ENCODE measurements at regions not wholly inside any gene's neighbourhood (a gene's known extent, or its start where the extent isn't known, plus 50 kb on each side); places are given as distances from the start of the nearest gene placed in this dataset.

DNA sequence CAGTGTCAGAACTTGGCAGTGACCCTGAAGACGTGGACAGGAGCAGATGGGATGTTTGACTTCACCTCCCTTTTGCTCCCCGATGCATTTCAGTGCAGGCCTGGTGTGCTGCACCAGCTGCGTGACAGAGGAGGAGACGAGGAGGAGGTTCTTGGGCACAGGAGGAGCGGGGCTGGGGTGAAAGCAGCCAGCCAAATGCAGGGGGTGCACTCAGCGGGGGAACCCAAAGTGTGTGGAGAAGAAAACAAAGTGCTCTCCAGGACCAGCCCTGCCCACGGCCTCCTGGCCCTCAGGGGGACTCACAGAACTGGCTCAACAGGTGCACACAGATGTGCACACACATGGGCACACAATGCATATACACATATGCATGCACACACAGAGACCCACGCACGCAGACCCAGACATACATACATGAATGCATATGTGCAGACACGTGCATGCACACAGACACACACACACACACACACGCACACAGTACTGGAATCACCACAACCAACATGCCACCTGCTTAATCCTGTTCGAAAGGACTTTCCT lies 91.7 kb upstream of the SFSWAP start:
- Histone ChIP-seq H3K4me1 (no peaks in the 10 kb centered on the region), H3K4me3 (replicated peaks in 1 of 3) (no peak overlapping the region), H3K27ac (no peak overlapping the region), H3K27me3 (no peaks in the 10 kb centered on the region), H3K9me3 (no peaks in the 10 kb centered on the region), H3K36me3 (no peaks in the 10 kb centered on the region)
- TF ChIP-seq, protein P1, sequence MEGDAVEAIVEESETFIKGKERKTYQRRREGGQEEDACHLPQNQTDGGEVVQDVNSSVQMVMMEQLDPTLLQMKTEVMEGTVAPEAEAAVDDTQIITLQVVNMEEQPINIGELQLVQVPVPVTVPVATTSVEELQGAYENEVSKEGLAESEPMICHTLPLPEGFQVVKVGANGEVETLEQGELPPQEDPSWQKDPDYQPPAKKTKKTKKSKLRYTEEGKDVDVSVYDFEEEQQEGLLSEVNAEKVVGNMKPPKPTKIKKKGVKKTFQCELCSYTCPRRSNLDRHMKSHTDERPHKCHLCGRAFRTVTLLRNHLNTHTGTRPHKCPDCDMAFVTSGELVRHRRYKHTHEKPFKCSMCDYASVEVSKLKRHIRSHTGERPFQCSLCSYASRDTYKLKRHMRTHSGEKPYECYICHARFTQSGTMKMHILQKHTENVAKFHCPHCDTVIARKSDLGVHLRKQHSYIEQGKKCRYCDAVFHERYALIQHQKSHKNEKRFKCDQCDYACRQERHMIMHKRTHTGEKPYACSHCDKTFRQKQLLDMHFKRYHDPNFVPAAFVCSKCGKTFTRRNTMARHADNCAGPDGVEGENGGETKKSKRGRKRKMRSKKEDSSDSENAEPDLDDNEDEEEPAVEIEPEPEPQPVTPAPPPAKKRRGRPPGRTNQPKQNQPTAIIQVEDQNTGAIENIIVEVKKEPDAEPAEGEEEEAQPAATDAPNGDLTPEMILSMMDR (IDR thresholded peaks at IDR 0.05) = no peak
- TF ChIP-seq POLR2A (IDR thresholded peaks at IDR 0.05) = no peak
- DNase-seq = no peak
- 57 to 58% methylated on average over 12 of the region's 12 CpGs for WGBS, 2 donors
- intact Hi-C loops (cut with DNase I) = no loop called here

DNA sequence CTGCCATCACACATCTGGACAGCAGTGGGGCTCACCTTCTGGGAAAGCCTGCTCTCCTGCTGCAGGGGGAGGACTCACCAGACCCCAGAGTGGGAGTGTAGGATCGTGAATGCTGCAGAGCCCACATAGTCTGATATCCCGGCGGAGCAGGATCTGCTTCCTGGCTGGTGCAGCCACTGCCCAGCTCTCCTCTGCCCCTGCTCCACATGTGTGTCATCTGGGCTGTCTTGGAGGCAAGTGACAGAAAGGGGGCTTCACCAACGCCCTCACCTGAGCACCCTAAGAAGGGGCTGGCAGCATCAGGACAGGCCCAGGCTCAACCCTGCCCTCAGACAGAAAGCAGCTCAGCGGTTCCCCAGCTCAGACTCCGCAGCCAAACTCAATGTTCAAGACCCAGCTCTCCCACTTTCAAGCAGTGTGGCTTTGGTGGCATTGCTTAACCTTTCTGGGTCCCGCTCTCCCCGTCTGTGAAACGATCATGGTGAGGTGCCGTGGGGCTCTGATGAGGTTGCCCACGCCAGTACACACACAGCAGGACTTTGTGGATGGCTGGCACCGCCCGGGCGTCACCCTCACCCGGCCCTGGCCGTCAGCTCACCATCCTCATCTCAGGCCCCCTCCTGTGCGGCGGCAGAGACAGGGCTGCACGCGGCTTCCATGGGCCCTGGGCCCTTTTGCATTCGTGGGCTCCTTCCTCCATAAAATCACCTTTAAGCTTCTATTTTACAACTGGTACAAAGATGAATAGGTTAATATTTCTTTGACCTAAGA lies 91.0 kb upstream of the SFSWAP start:
- intact Hi-C loops (cut with DNase I) = loop anchor here (5.0 kb wide), 1 partner anchor 273 kb away; no protein-coding TSS in a partner anchor

DNA sequence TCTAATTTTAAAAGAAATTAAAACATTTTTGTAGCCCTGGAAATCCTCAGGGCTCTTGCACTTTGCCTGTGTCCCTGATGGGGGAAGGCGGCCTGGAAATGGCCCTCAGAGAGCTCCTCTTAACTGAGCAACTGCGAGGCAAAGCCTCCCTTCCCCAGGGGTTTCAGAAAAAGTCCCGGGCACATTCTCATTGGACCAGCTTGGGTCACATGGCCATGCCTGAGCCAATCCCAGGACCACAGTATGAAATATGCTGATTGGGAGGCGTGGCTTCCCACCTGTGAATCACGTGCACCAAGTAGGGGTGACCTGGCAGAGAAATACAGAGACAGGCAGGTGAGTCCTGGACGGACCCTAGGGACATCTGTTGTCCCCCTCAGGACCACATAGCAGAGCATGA lies 90.4 kb upstream of the SFSWAP start:
- Histone ChIP-seq H3K4me1 (no peaks in the 10 kb centered on the region), H3K36me3 (no peaks in the 10 kb centered on the region), H3K9me3 (no peaks in the 10 kb centered on the region), H3K27ac (no peak overlapping the region), H3K27me3 (no peaks in the 10 kb centered on the region), H3K4me3 (replicated peaks in 1 of 3) (no peak overlapping the region)
- intact Hi-C loops (cut with DNase I) = loop anchor here (5.0 kb wide), 1 partner anchor 273 kb away; no protein-coding TSS in a partner anchor
- no peak for DNase-seq
- 63 to 72% methylated on average over 6 of the region's 6 CpGs for WGBS, 2 donors
- TF ChIP-seq, protein P1 (IDR thresholded peaks at IDR 0.05) = no peak
- no peak for TF ChIP-seq POLR2A (IDR thresholded peaks at IDR 0.05)

More for the DNA sequence above, 91.0 kb upstream of the SFSWAP start:
- Histone ChIP-seq H3K27ac (no peak overlapping the region), H3K36me3 (no peaks in the 10 kb centered on the region), H3K4me3 (replicated peaks in 1 of 3) (no peak overlapping the region), H3K27me3 (no peaks in the 10 kb centered on the region), H3K9me3 (no peaks in the 10 kb centered on the region), H3K4me1 (no peaks in the 10 kb centered on the region)
- no peak for DNase-seq
- TF ChIP-seq POLR2A (IDR thresholded peaks at IDR 0.05) = no peak
- TF ChIP-seq, protein P1 (IDR thresholded peaks at IDR 0.05) = no peak
- 81 to 92% methylated on average over 13 to 20 of the region's 21 CpGs for WGBS, 2 donors

DNA sequence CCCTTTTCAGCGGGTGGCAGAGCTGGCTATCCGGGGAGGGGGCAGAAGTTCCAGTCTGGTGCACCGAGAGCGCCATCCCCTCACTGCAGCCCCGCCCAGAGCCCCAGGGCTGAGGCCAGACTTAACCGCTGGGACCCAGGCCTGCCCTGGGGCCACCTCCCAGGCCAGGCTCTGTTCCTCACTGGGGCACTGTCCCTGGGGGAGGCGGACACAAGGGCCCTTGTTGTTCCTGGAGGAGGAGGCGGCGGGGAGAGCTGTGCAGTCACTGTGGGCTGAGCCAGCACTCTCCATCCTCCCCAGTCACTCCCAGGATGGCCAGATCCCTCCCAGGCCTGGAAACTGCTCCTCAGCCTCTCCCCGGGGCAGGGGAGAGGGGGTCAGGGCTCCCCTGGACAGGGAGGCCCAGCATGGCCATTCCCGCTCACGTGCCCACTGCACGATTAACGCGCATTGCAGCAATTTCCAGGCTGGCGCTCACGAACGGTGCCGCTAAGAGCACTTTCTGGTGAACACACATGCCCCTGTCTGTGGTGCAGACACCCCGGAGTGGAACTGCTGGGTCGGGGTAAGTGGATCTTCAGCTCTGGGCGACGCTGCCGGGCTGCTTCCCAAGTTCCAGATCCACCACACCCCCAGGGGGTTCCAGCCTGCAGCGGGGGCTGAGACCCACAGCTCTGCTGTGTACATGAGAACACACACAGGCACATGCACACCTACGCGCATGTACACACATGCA lies 89.8 kb upstream of the SFSWAP start:
- H3K9me3 ChIP-seq = no peaks in the 10 kb centered on the region
- H3K4me3 ChIP-seq (replicated peaks in 1 of 3) = no peak overlapping the region
- H3K27me3 ChIP-seq = no peaks in the 10 kb centered on the region
- no peaks in the 10 kb centered on the region for H3K4me1 ChIP-seq
- WGBS, 2 donors = 55 to 58% methylated on average over 5 to 22 of the region's 27 CpGs
- H3K36me3 ChIP-seq = no peaks in the 10 kb centered on the region
- no peak overlapping the region for H3K27ac ChIP-seq
- intact Hi-C loops (cut with DNase I) = loop anchor here (5.0 kb wide), 1 partner anchor 274 kb away; no protein-coding TSS in a partner anchor
- no peak for DNase-seq
- no peak for TF ChIP-seq POLR2A (IDR thresholded peaks at IDR 0.05)
- TF ChIP-seq, protein P1 (IDR thresholded peaks at IDR 0.05) = no peak
